ENCODE measurements at regions not wholly inside any gene's neighbourhood (a gene's known extent, or its start where the extent isn't known, plus 50 kb on each side); places are given as distances from the start of the nearest gene placed in this dataset.

DNA sequence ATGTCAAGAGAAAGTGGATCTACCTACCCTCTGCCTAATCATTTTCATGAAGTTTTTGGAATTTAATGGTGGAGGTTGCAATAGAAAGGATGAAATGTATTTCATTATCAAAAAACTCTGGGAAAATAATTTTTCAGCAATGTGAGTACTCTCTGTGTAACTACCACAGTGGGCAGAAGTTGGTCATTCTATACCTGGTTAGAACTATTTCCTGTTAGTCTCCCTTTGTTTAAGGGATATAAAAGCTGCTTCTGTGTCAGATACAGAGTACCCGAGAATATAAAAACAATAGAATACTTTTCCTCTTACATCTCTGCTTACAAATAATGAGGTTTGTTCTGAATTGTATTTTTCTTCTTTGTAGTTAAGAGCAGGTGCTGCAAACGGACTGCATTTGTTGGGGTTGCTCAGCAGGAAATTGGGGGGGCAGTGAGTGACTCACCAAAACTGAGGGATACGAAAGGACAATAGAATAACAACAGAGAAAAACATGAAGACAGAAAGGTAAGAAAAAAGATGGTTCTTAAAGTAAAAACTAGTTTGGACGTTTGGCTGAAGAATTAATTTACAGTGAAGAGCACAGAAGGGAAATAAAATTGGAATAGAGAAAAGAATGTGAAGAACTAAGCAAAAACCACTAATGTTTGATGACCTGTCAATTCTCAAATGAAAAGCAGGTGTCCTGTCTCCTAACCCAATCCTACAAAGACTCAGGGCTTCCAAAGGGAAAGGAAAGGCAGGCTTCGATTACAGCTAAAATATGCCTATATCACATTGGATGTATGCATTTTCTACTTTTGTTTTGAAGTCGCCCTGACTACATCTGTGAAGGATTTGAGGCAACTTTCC is 703.1 kb downstream of the RFPL4B start:
- intact Hi-C loops (cut with DNase I) = no loop called here
- no peak overlapping the region for H3K9ac ChIP-seq (ENCODE audit: low read depth in 2 of 2, low read length in 2 of 2)
- no peaks in the 10 kb centered on the region for H3K9me3 ChIP-seq
- no peaks in the 10 kb centered on the region for H3K27me3 ChIP-seq
- no peaks in the 10 kb centered on the region for H3K4me1 ChIP-seq
- no peak overlapping the region for H3K4me3 ChIP-seq
- H3K27ac ChIP-seq = no peak overlapping the region
- no peaks in the 10 kb centered on the region for H3K36me3 ChIP-seq
- TF ChIP-seq, protein P1, sequence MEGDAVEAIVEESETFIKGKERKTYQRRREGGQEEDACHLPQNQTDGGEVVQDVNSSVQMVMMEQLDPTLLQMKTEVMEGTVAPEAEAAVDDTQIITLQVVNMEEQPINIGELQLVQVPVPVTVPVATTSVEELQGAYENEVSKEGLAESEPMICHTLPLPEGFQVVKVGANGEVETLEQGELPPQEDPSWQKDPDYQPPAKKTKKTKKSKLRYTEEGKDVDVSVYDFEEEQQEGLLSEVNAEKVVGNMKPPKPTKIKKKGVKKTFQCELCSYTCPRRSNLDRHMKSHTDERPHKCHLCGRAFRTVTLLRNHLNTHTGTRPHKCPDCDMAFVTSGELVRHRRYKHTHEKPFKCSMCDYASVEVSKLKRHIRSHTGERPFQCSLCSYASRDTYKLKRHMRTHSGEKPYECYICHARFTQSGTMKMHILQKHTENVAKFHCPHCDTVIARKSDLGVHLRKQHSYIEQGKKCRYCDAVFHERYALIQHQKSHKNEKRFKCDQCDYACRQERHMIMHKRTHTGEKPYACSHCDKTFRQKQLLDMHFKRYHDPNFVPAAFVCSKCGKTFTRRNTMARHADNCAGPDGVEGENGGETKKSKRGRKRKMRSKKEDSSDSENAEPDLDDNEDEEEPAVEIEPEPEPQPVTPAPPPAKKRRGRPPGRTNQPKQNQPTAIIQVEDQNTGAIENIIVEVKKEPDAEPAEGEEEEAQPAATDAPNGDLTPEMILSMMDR (IDR thresholded peaks at IDR 0.05) = no peak
- DNase-seq = no peak

DNA sequence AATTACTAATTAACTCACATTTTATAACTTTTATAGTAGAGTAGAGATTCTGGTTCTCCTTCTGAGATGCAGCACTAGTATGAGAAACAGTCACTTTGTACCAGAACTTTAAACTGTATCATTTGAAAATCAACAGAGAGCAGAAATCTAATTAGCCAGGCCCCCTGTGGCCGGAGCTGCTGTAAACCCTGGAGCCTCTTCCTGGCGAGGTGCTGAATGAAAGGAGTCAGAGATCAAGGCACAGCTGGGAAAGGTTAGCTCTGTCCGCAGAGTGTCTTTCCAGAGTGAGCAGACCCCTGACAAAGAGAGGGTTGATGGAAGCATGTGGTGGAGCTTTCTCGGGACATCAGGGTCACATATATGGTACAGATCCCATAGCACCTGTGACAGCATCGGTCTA is 703.8 kb downstream of the RFPL4B start:
- Histone ChIP-seq H3K36me3 (no peaks in the 10 kb centered on the region), H3K9ac (ENCODE audit: low read depth in 2 of 2, low read length in 2 of 2) (no peak overlapping the region), H3K27me3 (no peaks in the 10 kb centered on the region), H3K4me1 (no peaks in the 10 kb centered on the region), H3K4me3 (no peak overlapping the region), H3K9me3 (no peaks in the 10 kb centered on the region), H3K27ac (no peak overlapping the region)
- TF ChIP-seq, protein P1 (IDR thresholded peaks at IDR 0.05) = no peak
- intact Hi-C loops (cut with DNase I) = no loop called here
- no peak for DNase-seq

DNA sequence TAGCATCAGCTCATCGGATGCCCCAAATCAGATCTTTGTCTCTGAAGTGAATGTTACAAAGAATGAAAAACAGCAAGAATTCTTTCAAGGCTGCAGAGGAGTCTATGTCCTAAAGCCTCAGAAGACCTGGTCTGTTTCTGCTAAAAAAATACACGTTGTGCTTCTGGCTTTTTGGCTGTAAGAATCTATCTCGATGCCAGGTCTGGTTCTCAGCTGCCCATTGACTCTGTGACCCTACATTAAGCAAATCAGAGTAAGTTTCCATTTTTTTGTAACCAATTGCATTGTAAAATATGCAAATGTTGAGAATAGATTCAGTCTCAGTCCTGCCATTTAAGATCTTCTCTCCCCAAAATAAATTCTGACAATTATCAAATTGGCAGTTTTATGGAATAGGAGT is 705.4 kb downstream of the RFPL4B start:
- intact Hi-C loops (cut with DNase I) = no loop called here
- DNase-seq = no peak
- H3K4me1 ChIP-seq = no peaks in the 10 kb centered on the region
- H3K9me3 ChIP-seq = no peaks in the 10 kb centered on the region
- TF ChIP-seq, protein P1 (IDR thresholded peaks at IDR 0.05) = no peak
- H3K27me3 ChIP-seq = no peaks in the 10 kb centered on the region
- H3K4me3 ChIP-seq = no peak overlapping the region
- H3K36me3 ChIP-seq = no peaks in the 10 kb centered on the region
- H3K27ac ChIP-seq = no peak overlapping the region
- no peak overlapping the region for H3K9ac ChIP-seq (ENCODE audit: low read depth in 2 of 2, low read length in 2 of 2)

DNA sequence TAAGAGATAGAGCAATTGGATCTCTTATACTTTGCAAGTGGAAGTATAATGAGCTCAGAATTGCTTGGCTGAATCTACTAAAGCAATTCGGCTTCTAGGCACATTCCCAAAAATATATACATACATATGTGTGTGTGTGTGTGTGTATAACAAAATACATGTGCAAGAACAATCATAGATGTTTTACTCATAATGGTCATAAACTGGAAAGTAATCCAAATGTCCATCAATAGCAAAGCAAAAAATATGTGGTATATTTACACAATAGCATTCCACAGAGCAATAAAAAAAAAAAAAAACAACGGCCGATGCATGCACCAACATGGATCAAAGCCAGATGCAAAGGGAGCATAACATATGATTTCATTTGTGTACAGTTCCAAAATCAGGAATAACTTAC is 707.9 kb downstream of the RFPL4B start:
- TF ChIP-seq, protein P1 (IDR thresholded peaks at IDR 0.05) = no peak
- Histone ChIP-seq H3K9me3 (no peaks in the 10 kb centered on the region), H3K36me3 (no peaks in the 10 kb centered on the region), H3K4me3 (no peak overlapping the region), H3K27me3 (no peaks in the 10 kb centered on the region), H3K4me1 (no peaks in the 10 kb centered on the region), H3K27ac (no peak overlapping the region), H3K9ac (ENCODE audit: low read depth in 2 of 2, low read length in 2 of 2) (no peak overlapping the region)
- no peak for DNase-seq
- intact Hi-C loops (cut with DNase I) = no loop called here

DNA sequence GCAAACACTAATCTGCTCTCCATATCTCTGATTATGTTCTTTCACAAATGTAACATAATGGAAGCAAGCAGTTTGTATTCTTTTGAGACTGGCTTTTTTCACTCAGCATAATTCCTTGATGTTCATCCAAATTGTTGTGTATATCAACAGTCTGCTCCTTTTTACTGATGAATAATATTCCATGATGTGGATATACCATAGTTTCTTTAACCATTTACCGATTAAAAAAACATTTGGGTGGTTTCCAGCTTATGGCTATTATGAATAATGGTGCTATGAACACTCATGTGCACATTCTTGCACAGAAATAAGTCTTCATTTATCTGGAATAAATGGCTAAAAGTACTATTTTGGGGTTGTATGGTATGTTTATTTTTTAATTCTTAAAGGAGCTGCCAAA is 708.9 kb downstream of the RFPL4B start:
- Histone ChIP-seq H3K9me3 (no peaks in the 10 kb centered on the region), H3K4me3 (no peak overlapping the region), H3K27ac (no peak overlapping the region), H3K27me3 (no peaks in the 10 kb centered on the region), H3K9ac (ENCODE audit: low read depth in 2 of 2, low read length in 2 of 2) (no peak overlapping the region), H3K36me3 (no peaks in the 10 kb centered on the region), H3K4me1 (no peaks in the 10 kb centered on the region)
- TF ChIP-seq, protein P1 (IDR thresholded peaks at IDR 0.05) = no peak
- no peak for DNase-seq
- intact Hi-C loops (cut with DNase I) = no loop called here
